HepG2 (cell line): ENCODE measurements at regions not wholly inside any gene's neighbourhood (a gene's known extent, or its start where the extent isn't known, plus 50 kb on each side); places are given as distances from the start of the nearest gene placed in this dataset.

ENCODE experiments used
- ATAC-seq: fragments of 200-7000 bp; cut with Tn5 transposase; 3 replicates; pipeline ENCODE4 v1.9.1; 2020; ENCODE audit warnings: mild to moderate bottlenecking, moderate library complexity
- BruUV-seq: library from RNA; stranded (reverse); fragments of 400-500 nt; replicated peaks from 2 replicates; lab custom pipeline; 2021; lab: Mats Ljungman, UMichigan
- CTCF ChIA-PET: fragments of 300-600 bp; formaldehyde crosslinking; extraction: SDS; loops from one replicate; lab custom pipeline; 2021; ENCODE audit warnings: low total read pairs, inconsistent platforms, low intra/inter-chr PET ratio; lab: Yijun Ruan, JAX
- POLR2A ChIA-PET: fragments of 350-600 bp; sonication (Branson Sonifier 250); formaldehyde crosslinking; loops from one replicate; lab custom pipeline; 2020; ENCODE audit warnings: antibody characterized with exemption, inconsistent platforms; lab: Yijun Ruan, JAX
- DNase-seq: peaks from one replicate; pipeline ENCODE4 v3.0.0-alpha.2; 2015; ENCODE audit warnings: low spot score
- FAIRE-seq: peaks from 3 replicates; lab custom pipeline; 2011; peaks lifted over from hg19 to GRCh38; lab: Jason Lieb, UNC
- H2AFZ ChIP-seq: one replicate; pipeline ENCODE4 v1.6.1; 2011; ENCODE audit warnings: low read length, inconsistent platforms
- H3K27ac ChIP-seq: fragments of 300-600 bp; 3 replicates; pipeline ENCODE4 v1.8.0; 2011; ENCODE audit warnings: mixed run types, mild to moderate bottlenecking, mixed read lengths, low read length, inconsistent platforms; ENCODE audit not compliant: insufficient read depth; ENCODE audit errors: extremely low read length
- H3K27me3 ChIP-seq, 2 experiments: fragments of 200-600 bp in 1 of 2; 2 replicates in 1 of 2; 3 replicates in 1 of 2; pipeline versions ENCODE4 v1.6.0 to v1.8.0; 2011; ENCODE audit warnings: low read length in 2 of 2, mild to moderate bottlenecking in 2 of 2, moderate library complexity in 2 of 2, inconsistent platforms in 1 of 2; ENCODE audit not compliant: insufficient read depth in 2 of 2, control insufficient read depth in 1 of 2
- H3K36me3 ChIP-seq, 2 experiments: fragments of 200-600 bp in 1 of 2; replicated peaks in 1 of 2; 2 replicates in 1 of 2; 3 replicates in 1 of 2; pipeline versions ENCODE4 v1.5.1 to v1.8.0; 2011; ENCODE audit warnings: low read length in 2 of 2, inconsistent platforms in 1 of 2; ENCODE audit not compliant: insufficient read depth in 2 of 2, control insufficient read depth in 1 of 2
- H3K4me1 ChIP-seq: 2 replicates; pipeline ENCODE4 v1.5.1; 2012; ENCODE audit warnings: low read length, inconsistent platforms; ENCODE audit not compliant: insufficient read depth
- H3K4me2 ChIP-seq: 2 replicates; pipeline ENCODE4 v1.6.0; 2011; ENCODE audit warnings: low read depth, low read length, inconsistent platforms
- H3K4me3 ChIP-seq, 3 experiments: fragments of 200-600 bp in 1 of 3; sonication (generic), shearing (Covaris generic) in 1 of 3; replicated peaks in 1 of 3; 2 replicates each; pipeline ENCODE4 v1.5.1; 2011 to 2016; ENCODE audit warnings: low read length in 3 of 3, inconsistent platforms in 2 of 3, low read depth in 2 of 3, mild to moderate bottlenecking in 2 of 3, control low read depth in 1 of 3, mixed read lengths in 1 of 3; ENCODE audit not compliant: insufficient read depth in 1 of 3
- H3K79me2 ChIP-seq: one replicate; pipeline ENCODE4 v1.6.1; 2011; ENCODE audit warnings: low read length, inconsistent platforms; ENCODE audit not compliant: insufficient read depth
- H3K9ac ChIP-seq: 2 replicates; pipeline ENCODE4 v1.6.0; 2011; ENCODE audit warnings: mild to moderate bottlenecking, low read depth, low read length, inconsistent platforms; ENCODE audit not compliant: insufficient read depth
- H3K9me3 ChIP-seq: 2 replicates; pipeline ENCODE4 v1.5.1; 2012; ENCODE audit warnings: mild to moderate bottlenecking, low read length
- H4K20me1 ChIP-seq: 2 replicates; pipeline ENCODE4 v1.6.0; 2011; ENCODE audit warnings: inconsistent platforms, mild to moderate bottlenecking, low read length, moderate library complexity; ENCODE audit not compliant: insufficient read depth
- BRD4 ChIP-seq: sonication (generic); formaldehyde crosslinking; IDR thresholded peaks from 2 replicates; pipeline ENCODE4 v1.4.0; 2020; ENCODE audit warnings: missing genetic modification reagents
- MLXIP ChIP-seq: sonication (generic); formaldehyde crosslinking; IDR thresholded peaks from 2 replicates; pipeline ENCODE4 v1.9.0; 2021; ENCODE audit warnings: missing genetic modification reagents, borderline replicate concordance
- NFKB2 ChIP-seq: sonication (generic); formaldehyde crosslinking; IDR thresholded peaks from 2 replicates; pipeline ENCODE4 v1.4.0; 2020; ENCODE audit warnings: missing genetic modification reagents, borderline replicate concordance
- PRDM15 ChIP-seq: sonication (generic); formaldehyde crosslinking; IDR thresholded peaks from 2 replicates; pipeline ENCODE4 v1.4.0; 2020; ENCODE audit warnings: missing genetic modification reagents
- ZNF609 ChIP-seq: sonication (generic); formaldehyde crosslinking; IDR thresholded peaks from 2 replicates; pipeline ENCODE4 v1.4.0; 2020; ENCODE audit warnings: mild to moderate bottlenecking, missing genetic modification reagents, borderline replicate concordance
- ZNF616 ChIP-seq: sonication (generic); formaldehyde crosslinking; IDR thresholded peaks from 2 replicates; pipeline ENCODE4 v1.5.0; 2020; ENCODE audit warnings: low read depth, mild to moderate bottlenecking, missing genetic modification reagents
- WGBS: methylation state at CpG from one replicate; pipeline ENCODE4 v1.1.6; 2017; ENCODE audit warnings: low lambda C conversion rate; 5-methylcytosine and 5-hydroxymethylcytosine counted together
- in situ Hi-C: cut with HindIII; loops from 2 replicates; pipeline ENCODE4 v1.10.0; 2017; ENCODE audit warnings: low pct_unique_long_range_greater_than_20kb; ENCODE audit not compliant: extremely low pct_ligation_motif_present
- intact Hi-C: fragments of 100-400 bp; cut with micrococcal nuclease; formaldehyde crosslinking; loops from one replicate; pipeline ENCODE4 v1.10.0; 2022; ENCODE audit not compliant: unreplicated experiment

- TF ChIP-seq ZNF609 = no peak
- TF ChIP-seq MLXIP (CRISPR knock-in tag) = no peak
- no peak for TF ChIP-seq NFKB2 (CRISPR knock-in tag)
These were observed 718.9 kb upstream of the POT1 start (continued) for GRCh38 chr7:125648543-125648942.

GRCh38 chr7:125645770-125646169, 716.1 kb upstream of the POT1 start:
- no peaks in the 10 kb centered on the region for H3K27me3 ChIP-seq
- no peaks in the 10 kb centered on the region for H4K20me1 ChIP-seq
- H2AFZ ChIP-seq = no peak overlapping the region
- TF ChIP-seq PRDM15 (no peak), BRD4 (no peak), ZNF616 (no peak)
- TF ChIP-seq, all 625 proteins: peak for 0
- Histone ChIP-seq H3K27ac (no peak overlapping the region), H3K79me2 (no peaks in the 10 kb centered on the region), H3K36me3 (no peaks in the 10 kb centered on the region), H3K9ac (no peak overlapping the region), H3K4me1 (no peaks in the 10 kb centered on the region), H3K9me3 (no peaks in the 10 kb centered on the region), H3K4me3 (no peak overlapping the region), H3K4me2 (no peak overlapping the region)
- ChIA-PET CTCF (no interaction called here), POLR2A (no interaction called here)
- no peak for DNase-seq
- BruUV-seq = no TSS peak
- no peak for ATAC-seq
- intact Hi-C loops = no loop called here
- 35% methylated on average over 4 of the region's 4 CpGs for WGBS
- no peak for FAIRE-seq
- in situ Hi-C loops = no loop called here
